ENCODE measurements at regions not wholly inside any gene's neighbourhood (a gene's known extent, or its start where the extent isn't known, plus 50 kb on each side); places are given as distances from the start of the nearest gene placed in this dataset.
"Not testable (repeated sequence)": the region's sequence is repeated elsewhere in the genome, so short reads cannot be mapped to it uniquely, and the experiment has no call there.

- DNase-seq (no peak), ATAC-seq (no peak)
- intact Hi-C loops (cut with DNase I) = no loop called here
- Histone ChIP-seq H3K27me3 (no peaks in the 10 kb centered on the region), H3K4me1 (no peaks in the 10 kb centered on the region), H3K9me3 (peaks cover 0 to 14% (median 0%) of the 10 kb centered on the region in 12 donors), H3K36me3 (no peaks in the 10 kb centered on the region), H3K4me3 (no peak overlapping the region), H3K27ac (no peak overlapping the region)
- no peak for TF ChIP-seq POLR2A (IDR thresholded peaks at IDR 0.05)
- TF ChIP-seq CTCF (IDR thresholded peaks at IDR 0.05) = no peak
- 58 to 80% (median 64%) methylated on average over 1 of the region's 1 CpG for WGBS, 4 donors
Measured at GRCh38 chr9:30605936-30606335, 1778.5 kb upstream of the ACO1 start.

- DNase-seq (no peak), ATAC-seq (no peak)
- Histone ChIP-seq H3K27ac (no peak overlapping the region), H3K4me1 (no peaks in the 10 kb centered on the region), H3K4me3 (no peak overlapping the region), H3K9me3 (peaks cover 0 to 3% (median 0%) of the 10 kb centered on the region in 12 donors), H3K36me3 (no peaks in the 10 kb centered on the region), H3K27me3 (no peaks in the 10 kb centered on the region)
- intact Hi-C loops (cut with DNase I) = no loop called here
- WGBS, 4 donors = 40 to 67% (median 54%) methylated on average over 1 of the region's 1 CpG
- no peak for TF ChIP-seq POLR2A (IDR thresholded peaks at IDR 0.05)
- no peak for TF ChIP-seq CTCF (IDR thresholded peaks at IDR 0.05)
Measured at GRCh38 chr9:30609713-30610112, 1774.7 kb upstream of the ACO1 start.

GRCh38 chr9:30616782-30617181, 1767.7 kb upstream of the ACO1 start:
- H3K4me1 ChIP-seq; ATAC-seq; H3K27ac ChIP-seq; intact Hi-C loops (cut with DNase I); H3K9me3 ChIP-seq; DNase-seq; H3K36me3 ChIP-seq; H3K27me3 ChIP-seq; H3K4me3 ChIP-seq: not testable (repeated sequence)
- 87 to 90% (median 89%) methylated on average over 7 of the region's 7 CpGs for WGBS, 4 donors

GRCh38 chr9:30622561-30622960, 1761.9 kb upstream of the ACO1 start:
- Histone ChIP-seq H3K9me3 (peaks cover 0 to 6% (median 0%) of the 10 kb centered on the region in 12 donors), H3K36me3 (no peaks in the 10 kb centered on the region), H3K27me3 (no peaks in the 10 kb centered on the region), H3K4me1 (no peaks in the 10 kb centered on the region), H3K4me3 (no peak overlapping the region), H3K27ac (no peak overlapping the region)
- ATAC-seq (no peak), DNase-seq (no peak)
- intact Hi-C loops (cut with DNase I) = no loop called here
- TF ChIP-seq CTCF (IDR thresholded peaks at IDR 0.05) = no peak
- no peak for TF ChIP-seq POLR2A (IDR thresholded peaks at IDR 0.05)
- 74 to 79% (median 77%) methylated on average over 4 of the region's 4 CpGs for WGBS, 4 donors

- WGBS, 4 donors = 60 to 79% (median 69%) methylated on average over 2 of the region's 2 CpGs
- ATAC-seq (no peak), DNase-seq (no peak)
- Histone ChIP-seq H3K27me3 (no peaks in the 10 kb centered on the region), H3K4me3 (no peak overlapping the region), H3K9me3 (no peaks in the 10 kb centered on the region), H3K27ac (no peak overlapping the region), H3K36me3 (no peaks in the 10 kb centered on the region), H3K4me1 (no peaks in the 10 kb centered on the region)
- intact Hi-C loops (cut with DNase I) = no loop called here
- TF ChIP-seq POLR2A (IDR thresholded peaks at IDR 0.05) (no peak), CTCF (IDR thresholded peaks at IDR 0.05) (no peak)
Measured at GRCh38 chr9:30628915-30629567, 1755.4 kb upstream of the ACO1 start.
